22Rv1 (cell line): ENCODE measurements at regions not wholly inside any gene's neighbourhood (a gene's known extent, or its start where the extent isn't known, plus 50 kb on each side); places are given as distances from the start of the nearest gene placed in this dataset.

Experiments
- H3K27ac ChIP-seq: fragments of 450-650 bp; 2 replicates; pipeline ENCODE4 v1.5.1; 2017
- ZFX ChIP-seq: fragments of 450-650 bp; IDR thresholded peaks from 2 replicates; pipeline ENCODE4 v1.6.1; 2017; ENCODE audit warnings: antibody characterized with exemption, borderline replicate concordance
- TF ChIP-seq, protein P1 (sequence below): fragments of 450-650 bp; IDR thresholded peaks from 2 replicates; pipeline ENCODE4 v1.5.1; 2017; ENCODE audit warnings: mild to moderate bottlenecking

DNA sequence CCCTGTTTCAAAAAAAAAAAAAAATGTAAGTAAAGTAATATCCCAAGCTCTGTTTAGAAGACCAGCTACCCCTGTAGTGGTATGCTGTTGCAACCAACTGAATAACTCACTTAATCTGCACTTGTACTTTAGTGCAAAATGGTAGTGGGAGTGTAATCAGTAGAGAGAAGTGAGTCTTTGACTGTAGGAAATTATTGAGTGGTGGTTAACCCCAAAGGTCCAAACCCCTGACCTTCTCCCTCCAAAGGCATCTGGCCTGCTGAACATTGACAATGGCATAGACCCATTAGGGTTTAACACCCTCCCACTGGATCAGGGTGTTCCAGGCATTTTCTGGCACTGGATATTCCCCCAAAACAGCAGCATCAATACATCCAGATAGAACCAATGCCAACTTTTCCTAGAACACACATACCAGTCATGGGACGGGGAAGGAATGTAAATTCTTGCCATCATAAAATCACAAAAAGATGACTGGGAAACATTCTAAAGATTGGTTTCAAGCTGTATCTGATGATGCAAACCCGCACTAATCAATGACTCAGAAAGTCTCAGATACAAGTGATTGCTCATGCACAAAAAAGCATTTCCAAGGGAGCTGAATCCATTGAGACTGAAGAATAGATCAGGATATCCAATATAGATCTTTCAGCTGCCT is 110.3 kb downstream of the MRPL39 start:
- TF ChIP-seq ZFX: no peak
- TF ChIP-seq, protein P1, sequence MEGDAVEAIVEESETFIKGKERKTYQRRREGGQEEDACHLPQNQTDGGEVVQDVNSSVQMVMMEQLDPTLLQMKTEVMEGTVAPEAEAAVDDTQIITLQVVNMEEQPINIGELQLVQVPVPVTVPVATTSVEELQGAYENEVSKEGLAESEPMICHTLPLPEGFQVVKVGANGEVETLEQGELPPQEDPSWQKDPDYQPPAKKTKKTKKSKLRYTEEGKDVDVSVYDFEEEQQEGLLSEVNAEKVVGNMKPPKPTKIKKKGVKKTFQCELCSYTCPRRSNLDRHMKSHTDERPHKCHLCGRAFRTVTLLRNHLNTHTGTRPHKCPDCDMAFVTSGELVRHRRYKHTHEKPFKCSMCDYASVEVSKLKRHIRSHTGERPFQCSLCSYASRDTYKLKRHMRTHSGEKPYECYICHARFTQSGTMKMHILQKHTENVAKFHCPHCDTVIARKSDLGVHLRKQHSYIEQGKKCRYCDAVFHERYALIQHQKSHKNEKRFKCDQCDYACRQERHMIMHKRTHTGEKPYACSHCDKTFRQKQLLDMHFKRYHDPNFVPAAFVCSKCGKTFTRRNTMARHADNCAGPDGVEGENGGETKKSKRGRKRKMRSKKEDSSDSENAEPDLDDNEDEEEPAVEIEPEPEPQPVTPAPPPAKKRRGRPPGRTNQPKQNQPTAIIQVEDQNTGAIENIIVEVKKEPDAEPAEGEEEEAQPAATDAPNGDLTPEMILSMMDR: no peak
- no peak overlapping the region for H3K27ac ChIP-seq

DNA sequence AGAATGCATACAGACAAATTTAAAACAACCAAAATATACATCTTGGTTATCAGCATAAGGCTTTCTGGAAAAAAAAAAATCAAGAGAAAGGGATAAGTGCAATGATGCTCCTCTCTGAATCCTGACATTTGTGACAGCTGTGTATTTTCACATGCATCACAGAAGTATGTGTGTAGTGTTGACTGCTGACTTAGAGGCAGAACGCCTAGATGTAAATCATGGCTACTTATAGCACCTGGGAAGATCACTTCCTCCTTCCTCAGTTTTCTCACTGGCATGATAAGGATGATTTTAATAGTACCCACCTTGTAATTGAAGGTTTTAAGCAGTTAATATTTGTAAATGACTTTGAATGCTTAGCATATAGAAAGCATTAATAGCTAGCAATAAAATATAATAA is 112.5 kb downstream of the MRPL39 start:
- no peak for TF ChIP-seq ZFX
- TF ChIP-seq, protein P1: no peak
- no peak overlapping the region for H3K27ac ChIP-seq

DNA sequence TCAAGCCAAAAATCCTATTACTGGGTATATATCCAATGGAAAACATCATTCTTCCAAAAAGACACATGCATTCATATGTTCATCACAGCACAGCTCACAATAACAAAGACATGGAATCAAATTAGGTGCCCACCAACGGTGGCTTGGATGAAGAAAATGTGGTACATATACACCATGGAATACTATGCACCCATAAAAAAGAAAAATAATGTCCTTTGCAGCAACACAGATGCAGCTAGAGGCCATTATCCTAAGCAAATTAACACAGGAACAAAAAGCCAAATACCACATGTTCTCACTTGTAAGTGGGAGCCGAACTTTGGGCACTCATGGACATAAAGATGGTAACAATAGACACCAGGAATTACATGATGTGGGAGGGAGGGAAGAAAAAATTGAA is 113.6 kb downstream of the MRPL39 start:
- no peak overlapping the region for H3K27ac ChIP-seq
- TF ChIP-seq ZFX: no peak
- TF ChIP-seq, protein P1: no peak

DNA sequence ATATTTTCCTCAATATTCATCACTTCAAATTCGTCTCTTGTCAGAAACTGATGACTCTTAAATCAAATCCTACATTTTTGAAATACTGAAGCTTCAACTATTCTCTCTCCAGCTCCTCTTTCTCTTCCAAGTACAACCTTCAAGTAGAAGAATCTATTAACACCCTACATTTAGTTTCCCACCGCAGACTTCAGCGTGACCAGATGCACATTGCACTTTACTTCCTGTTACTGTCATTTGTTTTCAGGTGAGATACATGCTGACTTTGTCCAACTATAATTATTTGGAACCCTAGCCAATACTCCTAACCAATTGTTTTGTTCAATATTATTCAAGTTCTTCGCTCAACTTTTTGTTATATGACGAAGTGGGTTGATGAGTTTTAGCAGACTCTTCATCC is 116.0 kb downstream of the MRPL39 start:
- H3K27ac ChIP-seq: no peak overlapping the region
- no peak for TF ChIP-seq ZFX
- TF ChIP-seq, protein P1: no peak

DNA sequence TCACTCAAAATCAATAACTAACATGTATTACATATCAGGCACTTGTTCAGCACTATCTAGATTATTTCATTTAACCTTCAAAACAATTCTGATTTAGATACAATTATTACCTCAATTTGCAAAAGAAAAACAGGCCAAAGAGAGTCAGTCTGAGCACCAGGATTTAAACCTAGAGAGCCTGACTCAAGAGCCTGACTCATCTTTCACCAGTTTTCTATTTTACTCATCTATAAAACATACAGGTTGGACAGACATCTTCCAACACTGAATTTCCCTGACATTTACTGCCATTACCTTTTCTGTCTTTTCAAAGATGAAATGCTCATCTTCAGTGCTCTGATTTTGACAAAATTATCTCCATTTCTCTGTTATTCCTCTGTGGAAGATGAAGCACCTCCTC is 116.5 kb downstream of the MRPL39 start:
- no peak overlapping the region for H3K27ac ChIP-seq
- TF ChIP-seq, protein P1: no peak
- no peak for TF ChIP-seq ZFX

DNA sequence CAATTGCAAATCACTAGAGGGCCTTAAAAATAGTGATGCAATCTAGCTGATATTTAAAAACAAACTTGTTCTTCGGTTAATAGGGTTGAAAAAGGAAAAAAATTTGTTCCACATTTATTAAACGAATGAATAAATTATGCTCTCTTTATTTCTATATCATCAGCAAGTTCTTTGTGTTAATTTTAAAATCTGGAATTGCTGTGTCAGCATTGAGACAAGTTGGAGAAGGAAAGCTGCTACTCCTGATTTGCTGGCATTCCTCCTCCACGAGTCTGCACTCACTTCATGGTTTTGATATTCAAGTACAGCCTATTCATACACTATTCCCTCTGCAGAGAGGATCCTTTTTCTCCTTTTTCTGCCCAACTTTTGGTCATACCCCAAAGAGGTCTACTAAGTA is 117.6 kb downstream of the MRPL39 start:
- no peak overlapping the region for H3K27ac ChIP-seq
- no peak for TF ChIP-seq ZFX
- TF ChIP-seq, protein P1: no peak

DNA sequence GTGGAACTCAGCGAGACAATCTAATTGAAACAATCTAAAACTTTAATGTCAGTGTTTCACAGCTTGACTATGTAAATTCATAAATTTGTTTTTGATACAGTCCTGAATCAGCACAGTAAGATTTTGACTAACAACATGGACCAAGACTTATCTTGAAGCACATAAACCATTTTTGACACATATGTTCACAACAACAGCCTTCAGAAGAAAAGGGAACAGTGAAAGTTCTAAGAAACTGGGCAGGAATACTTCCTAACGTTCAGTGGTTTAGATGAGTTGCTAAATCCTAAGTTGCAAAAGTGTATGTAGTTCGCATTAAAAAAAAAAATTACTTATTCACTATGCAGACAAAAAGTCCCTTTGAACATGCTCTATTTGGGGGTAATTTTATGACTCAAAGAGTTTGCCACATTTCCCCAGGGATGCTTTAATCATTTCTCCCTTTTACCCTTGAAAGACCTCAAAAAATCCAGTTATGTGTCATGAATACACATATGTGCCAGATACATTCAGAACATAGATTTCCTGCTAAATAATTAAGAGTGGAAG is 120.2 kb downstream of the MRPL39 start:
- no peak for TF ChIP-seq ZFX
- TF ChIP-seq, protein P1: no peak
- no peak overlapping the region for H3K27ac ChIP-seq
